Choroid plexus epithelial cell (primary cell): ENCODE measurements at regions not wholly inside any gene's neighbourhood (a gene's known extent, or its start where the extent isn't known, plus 50 kb on each side); places are given as distances from the start of the nearest gene placed in this dataset.
A peak's percentile ranks its signal among the peaks of the same experiment; 100 is the strongest.

ENCODE experiments used
- DNase-seq: peaks from one replicate; pipeline ENCODE4 v3.0.0-alpha.2; 2010; ENCODE audit warnings: low read depth
- H3K4me3 ChIP-seq: 2 replicates; pipeline ENCODE4 v1.5.1; 2011; ENCODE audit warnings: low read depth, mild to moderate bottlenecking, control low read depth, low read length, moderate library complexity
- CTCF ChIP-seq: conservative IDR thresholded peaks from 2 replicates; pipeline ENCODE4 v1.5.1; 2011; ENCODE audit warnings: low read depth, mild to moderate bottlenecking, control low read depth, inconsistent platforms, low read length, moderate library complexity

GRCh38 chr2:181396256-181397123, 60.7 kb upstream of the ITGA4 start:
- H3K4me3 ChIP-seq: no peak overlapping the region
- peak; percentile 62 for DNase-seq
- no peak for TF ChIP-seq CTCF

DNA sequence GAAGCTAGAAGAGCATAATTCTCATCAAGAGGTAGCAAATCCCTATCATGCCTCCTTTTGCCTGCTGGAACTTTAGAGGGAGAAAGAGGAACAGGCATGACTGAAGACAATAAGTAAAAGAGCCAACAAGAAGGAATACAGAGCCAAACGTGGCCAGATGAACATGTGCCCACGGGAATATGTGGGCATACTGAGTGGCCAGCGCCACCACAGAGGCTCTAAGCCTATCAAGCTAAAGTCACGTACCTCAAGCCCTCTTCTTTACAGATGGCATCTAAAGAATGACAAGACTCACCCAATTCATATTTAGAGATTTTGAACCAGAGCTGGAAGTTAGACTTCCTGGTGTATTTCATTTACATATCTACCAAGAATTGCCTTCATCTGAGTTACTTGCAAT, 59.9 kb upstream of the ITGA4 start:
- no peak overlapping the region for H3K4me3 ChIP-seq
- no peak for DNase-seq
- no peak for TF ChIP-seq CTCF

DNA sequence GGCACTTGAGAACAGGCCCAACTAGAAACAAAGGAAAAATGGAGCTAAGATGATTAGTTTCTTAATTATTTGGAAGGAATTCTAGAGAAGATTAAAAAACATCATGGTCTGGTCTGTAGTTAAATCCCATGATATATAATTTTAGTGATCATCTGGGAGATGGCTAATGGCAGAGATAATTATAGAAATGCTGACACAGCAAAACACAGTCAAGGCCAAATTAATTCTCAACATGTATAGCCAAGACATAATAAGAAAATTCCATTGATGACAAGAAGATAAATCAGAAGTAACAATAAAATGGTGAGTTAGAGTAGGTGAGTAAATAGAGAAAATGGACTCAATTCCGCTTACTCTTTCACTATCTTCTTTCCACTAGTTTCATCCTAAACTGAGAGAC, 59.2 kb upstream of the ITGA4 start:
- TF ChIP-seq CTCF: no peak
- DNase-seq: no peak
- no peak overlapping the region for H3K4me3 ChIP-seq

- no peak overlapping the region for H3K4me3 ChIP-seq
- no peak for TF ChIP-seq CTCF
- no peak for DNase-seq
Measured at GRCh38 chr2:181399027-181399426, 58.2 kb upstream of the ITGA4 start.

GRCh38 chr2:181404472-181404871, 52.7 kb upstream of the ITGA4 start:
- no peak overlapping the region for H3K4me3 ChIP-seq
- no peak for TF ChIP-seq CTCF
- no peak for DNase-seq

DNA sequence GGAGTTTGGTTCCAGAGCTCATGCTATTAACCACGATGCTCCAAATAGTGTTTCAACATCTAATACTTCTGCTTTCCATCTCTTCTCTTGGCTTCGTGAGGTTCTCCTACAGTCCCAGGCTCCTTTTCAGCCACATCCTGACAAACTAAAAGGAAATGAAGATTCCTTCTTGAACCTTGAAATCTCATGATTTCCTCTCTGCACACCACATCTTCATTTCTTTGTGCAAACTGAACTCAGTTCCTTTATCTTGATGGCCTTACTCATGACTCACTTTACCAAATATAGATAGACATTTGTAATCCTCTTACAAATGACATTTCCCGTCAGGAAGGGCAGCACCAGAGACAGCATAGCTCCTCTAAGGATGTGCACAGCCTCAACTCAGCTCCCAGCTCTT, 50.0 kb upstream of the ITGA4 start:
- no peak overlapping the region for H3K4me3 ChIP-seq
- TF ChIP-seq CTCF: no peak
- DNase-seq: no peak
